ENCODE measurements at regions not wholly inside any gene's neighbourhood (a gene's known extent, or its start where the extent isn't known, plus 50 kb on each side); places are given as distances from the start of the nearest gene placed in this dataset.

GRCh38 chr18:11553098-11553940 is 56.1 kb upstream of the SLC35G4 start:
- peak; percentile 74 for DNase-seq

GRCh38 chr18:11548916-11549551 is 60.4 kb upstream of the SLC35G4 start:
- no peak for DNase-seq

GRCh38 chr18:11548396-11548795 is 61.0 kb upstream of the SLC35G4 start:
- no peak for DNase-seq

GRCh38 chr18:11544060-11544633 is 65.2 kb upstream of the SLC35G4 start:
- no peak for DNase-seq

- no peak for DNase-seq
Observed at GRCh38 chr18:11541179-11541578, 68.2 kb upstream of the SLC35G4 start.

GRCh38 chr18:11533942-11534496 is 75.4 kb upstream of the SLC35G4 start:
- no peak for DNase-seq

GRCh38 chr18:11533513-11533890 is 75.9 kb upstream of the SLC35G4 start:
- DNase-seq = no peak

GRCh38 chr18:11532758-11533512 is 76.5 kb upstream of the SLC35G4 start:
- DNase-seq = no peak

- DNase-seq = no peak
Observed at GRCh38 chr18:11529081-11529480, 80.3 kb upstream of the SLC35G4 start.

GRCh38 chr18:11526675-11527074 is 82.7 kb upstream of the SLC35G4 start:
- no peak for DNase-seq

- no peak for DNase-seq
Observed at GRCh38 chr18:11523804-11524203, 85.6 kb upstream of the SLC35G4 start.

- DNase-seq = no peak
Observed at GRCh38 chr18:11522992-11523391, 86.4 kb upstream of the SLC35G4 start.

- DNase-seq = no peak
Observed at GRCh38 chr18:11521853-11522252, 87.5 kb upstream of the SLC35G4 start.

- no peak for DNase-seq
Observed at GRCh38 chr18:11520536-11520935, 88.9 kb upstream of the SLC35G4 start.

GRCh38 chr18:11518788-11519685 is 90.4 kb upstream of the SLC35G4 start:
- DNase-seq = peak; percentile 68

GRCh38 chr18:11517704-11518103 is 91.7 kb upstream of the SLC35G4 start:
- no peak for DNase-seq

- DNase-seq = no peak
Observed at GRCh38 chr18:11516751-11517503, 92.5 kb upstream of the SLC35G4 start.

GRCh38 chr18:11514267-11514666 is 95.1 kb upstream of the SLC35G4 start:
- DNase-seq = no peak

GRCh38 chr18:11512096-11513025 is 97.0 kb upstream of the SLC35G4 start:
- no peak for DNase-seq
